GM23338 (cell line): ENCODE measurements at regions not wholly inside any gene's neighbourhood (a gene's known extent, or its start where the extent isn't known, plus 50 kb on each side); places are given as distances from the start of the nearest gene placed in this dataset.

Experiments
- ATAC-seq: fragments of 200-7000 bp; cut with Tn5 transposase; 3 replicates; pipeline ENCODE4 v1.9.1; 2020
- DNase-seq: peaks from one replicate; pipeline ENCODE4 v3.0.0-alpha.2; 2015; ENCODE audit warnings: low spot score
- H2AFZ ChIP-seq: fragments of 200-600 bp; sonication (generic); 2 replicates; pipeline ENCODE4 v1.8.0; 2016; ENCODE audit warnings: antibody characterized with exemption, mild to moderate bottlenecking, moderate library complexity
- H3F3A ChIP-seq: fragments of 200-600 bp; sonication (generic); replicated peaks from 2 replicates; pipeline ENCODE4 v1.8.0; 2017; ENCODE audit warnings: antibody characterized with exemption, mixed run types, low read depth
- H3K27ac ChIP-seq: fragments of 200-600 bp; sonication (generic); 2 replicates; pipeline ENCODE4 v1.6.1; 2016; ENCODE audit warnings: low read depth
- H3K27me3 ChIP-seq: fragments of 200-600 bp; sonication (generic); 2 replicates; pipeline ENCODE4 v1.8.0; 2016; ENCODE audit warnings: mild to moderate bottlenecking, mixed run types, moderate library complexity; ENCODE audit not compliant: insufficient read depth
- H3K36me3 ChIP-seq: fragments of 200-600 bp; sonication (generic); 2 replicates; pipeline ENCODE4 v1.8.0; 2016; ENCODE audit warnings: mild to moderate bottlenecking; ENCODE audit not compliant: insufficient read depth
- H3K4me1 ChIP-seq: fragments of 200-600 bp; sonication (generic); 2 replicates; pipeline ENCODE4 v1.8.0; 2016; ENCODE audit warnings: mild to moderate bottlenecking, moderate library complexity; ENCODE audit not compliant: insufficient read depth
- H3K4me2 ChIP-seq: fragments of 200-600 bp; sonication (generic); 2 replicates; pipeline ENCODE4 v1.7.1; 2017; ENCODE audit warnings: mixed run types
- H3K4me3 ChIP-seq: fragments of 200-600 bp; sonication (generic); 2 replicates; pipeline ENCODE4 v1.6.1; 2016; ENCODE audit warnings: mixed run types
- H3K79me2 ChIP-seq: fragments of 200-600 bp; sonication (generic); replicated peaks from 2 replicates; pipeline ENCODE4 v1.8.0; 2017; ENCODE audit warnings: mild to moderate bottlenecking; ENCODE audit not compliant: insufficient read depth
- H3K9me2 ChIP-seq: fragments of 200-600 bp; sonication (generic); 2 replicates; pipeline ENCODE4 v1.8.0; 2017; ENCODE audit not compliant: insufficient read depth
- H4K20me1 ChIP-seq: fragments of 200-600 bp; sonication (generic); replicated peaks from 2 replicates; pipeline ENCODE4 v1.8.0; 2017; ENCODE audit warnings: mild to moderate bottlenecking; ENCODE audit not compliant: insufficient read depth
- H3K27ac Mint-ChIP-seq: 2 replicates; pipeline ENCODE4 v1.8.0; 2020; ENCODE audit warnings: inconsistent platforms, mild to moderate bottlenecking, moderate library complexity, mixed read lengths
- H3K27me3 Mint-ChIP-seq: 3 replicates; pipeline ENCODE4 v1.8.0; 2022; ENCODE audit warnings: low read depth, mild to moderate bottlenecking, moderate library complexity, mixed read lengths, inconsistent platforms; ENCODE audit not compliant: insufficient read depth, poor library complexity
- H3K36me3 Mint-ChIP-seq: 3 replicates; pipeline ENCODE4 v1.8.0; 2021; ENCODE audit warnings: low read depth, mild to moderate bottlenecking, inconsistent platforms, moderate library complexity, mixed read lengths
- H3K4me1 Mint-ChIP-seq: 3 replicates; pipeline ENCODE4 v1.8.0; 2020; ENCODE audit warnings: mild to moderate bottlenecking, inconsistent platforms, mixed read lengths
- H3K4me3 Mint-ChIP-seq: 3 replicates; pipeline ENCODE4 v1.8.0; 2021; ENCODE audit warnings: moderate library complexity, mild to moderate bottlenecking, inconsistent platforms, mixed read lengths
- H3K9me3 Mint-ChIP-seq: 3 replicates; pipeline ENCODE4 v1.8.0; 2020; ENCODE audit warnings: moderate library complexity, mild to moderate bottlenecking, inconsistent platforms, mixed read lengths
- CREB1 ChIP-seq: fragments of 250-450 bp; sonication (Bioruptor Pico); IDR thresholded peaks from 2 replicates; pipeline ENCODE4 v1.5.0; 2020; ENCODE audit warnings: low read depth, mild to moderate bottlenecking, moderate library complexity
- CTCF ChIP-seq, 2 experiments: fragments of 200-600 bp in 1 of 2; sonication (generic) in 1 of 2; conservative IDR thresholded peaks; 2 replicates each; pipeline versions ENCODE4 v1.5.1 to v1.6.1; 2016 to 2017; ENCODE audit warnings: antibody characterized with exemption in 2 of 2, low read depth in 2 of 2, mild to moderate bottlenecking in 2 of 2, moderate library complexity in 1 of 2
- EZH2phosphoT487 ChIP-seq: fragments of 200-600 bp; sonication (generic); IDR thresholded peaks from one replicate; pipeline ENCODE4 v1.8.1; 2018; ENCODE audit warnings: antibody characterized with exemption; ENCODE audit not compliant: unreplicated experiment
- REST ChIP-seq: IDR thresholded peaks from one replicate; pipeline ENCODE4 v1.6.1; 2018; ENCODE audit warnings: antibody characterized with exemption; ENCODE audit not compliant: unreplicated experiment
- ZNF114 ChIP-seq: fragments of 250-450 bp; sonication (Bioruptor Pico); IDR thresholded peaks from 2 replicates; pipeline ENCODE4 v1.5.0; 2020; ENCODE audit warnings: mild to moderate bottlenecking, moderate library complexity
- ZNF331 ChIP-seq: fragments of 250-450 bp; sonication (Bioruptor Pico); IDR thresholded peaks from 2 replicates; pipeline ENCODE4 v1.5.0; 2020; ENCODE audit warnings: low read depth, mild to moderate bottlenecking, moderate library complexity
- ZNF462 ChIP-seq: fragments of 250-450 bp; sonication (Bioruptor Pico); IDR thresholded peaks from 2 replicates; pipeline ENCODE4 v1.5.0; 2020; ENCODE audit warnings: mild to moderate bottlenecking, moderate library complexity

GRCh38 chr10:34889004-34889869, 74.1 kb upstream of the PARD3 start (continued):
- no peak for TF ChIP-seq ZNF462 (CRISPR knock-in tag)
- TF ChIP-seq ZNF331 (CRISPR knock-in tag) = no peak
- no peak for TF ChIP-seq ZNF114 (CRISPR knock-in tag)

- H3K9me3 Mint-ChIP-seq = no peaks in the 10 kb centered on the region
- no peak for ATAC-seq
- H2AFZ ChIP-seq = no peak overlapping the region
- TF ChIP-seq CREB1 (CRISPR knock-in tag) (no peak), CTCF (conservative IDR thresholded peaks at IDR 0.05; ENCODE audit: low read depth in 2 of 2) (no peak), REST (no peak), EZH2phosphoT487 (no peak)
Observed at GRCh38 chr10:34886906-34887642, 72.0 kb upstream of the PARD3 start.

More at GRCh38 chr10:34886906-34887642, 72.0 kb upstream of the PARD3 start:
- H3K9me2 ChIP-seq = no peaks in the 10 kb centered on the region
- H3K27me3 ChIP-seq = no peaks in the 10 kb centered on the region
- H3K27ac ChIP-seq = no peak overlapping the region
- no peaks in the 10 kb centered on the region for H3K36me3 ChIP-seq
- Mint-ChIP-seq H3K4me3 (no peak overlapping the region), H3K4me1 (peaks cover 7% of the 10 kb centered on the region; the same call in 1 of the 3 replicates), H3K27me3 (no peaks in the 10 kb centered on the region), H3K27ac (no peak overlapping the region), H3K36me3 (no peaks in the 10 kb centered on the region)
- no peaks in the 10 kb centered on the region for H4K20me1 ChIP-seq
- H3K4me1 ChIP-seq = no peaks in the 10 kb centered on the region; the same call in 1 of the 2 replicates
- DNase-seq = no peak
- H3K4me3 ChIP-seq = no peak overlapping the region
- H3K4me2 ChIP-seq = no peak overlapping the region
- no peaks in the 10 kb centered on the region for H3K79me2 ChIP-seq
- no peaks in the 10 kb centered on the region for H3F3A ChIP-seq
